D341Med (cell line): ENCODE measurements at regions not wholly inside any gene's neighbourhood (a gene's known extent, or its start where the extent isn't known, plus 50 kb on each side); places are given as distances from the start of the nearest gene placed in this dataset.

ENCODE experiments used
- DNase-seq: peaks from one replicate; pipeline ENCODE4 v3.0.0; 2012; ENCODE audit warnings: low spot score

DNA sequence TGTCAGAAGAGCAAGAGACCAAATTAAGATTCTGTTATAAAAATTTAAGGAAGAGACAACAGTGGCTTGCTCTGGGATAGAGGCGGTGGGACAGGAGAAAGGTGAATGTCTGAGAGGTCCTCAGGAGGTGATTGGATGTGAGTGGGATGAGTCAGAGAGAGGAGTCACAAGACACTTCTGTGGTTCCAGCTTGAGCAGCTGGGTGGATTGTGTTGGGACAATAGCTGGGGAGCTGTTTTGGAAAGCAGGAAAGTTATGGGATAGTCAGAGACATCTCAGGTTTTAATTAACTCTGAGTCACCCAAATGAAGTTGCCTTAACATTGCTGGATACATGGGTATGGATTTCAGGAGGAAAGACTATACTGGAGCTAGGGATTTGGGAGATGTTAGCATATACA, 218.0 kb upstream of the TRIB2 start:
- no peak for DNase-seq

DNA sequence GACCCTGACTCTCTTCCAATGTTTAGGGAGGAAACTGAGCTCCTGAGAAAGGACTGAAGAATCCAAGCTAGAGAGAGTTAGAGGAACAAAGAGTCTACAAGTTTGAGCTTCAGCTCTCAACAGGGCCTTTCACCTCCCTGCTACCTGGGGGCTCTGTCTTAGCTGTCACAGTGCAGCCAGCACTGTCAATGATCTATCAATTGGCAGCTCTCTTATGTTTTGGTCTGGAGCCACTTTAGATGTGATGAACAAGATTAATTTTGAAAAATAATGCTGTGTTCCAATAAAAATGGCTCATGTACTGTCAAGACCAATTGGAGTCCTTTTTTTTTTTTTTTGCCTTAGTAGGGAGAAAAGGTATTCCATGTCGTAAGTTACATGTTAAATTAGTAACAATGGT, 215.8 kb upstream of the TRIB2 start:
- no peak for DNase-seq

DNA sequence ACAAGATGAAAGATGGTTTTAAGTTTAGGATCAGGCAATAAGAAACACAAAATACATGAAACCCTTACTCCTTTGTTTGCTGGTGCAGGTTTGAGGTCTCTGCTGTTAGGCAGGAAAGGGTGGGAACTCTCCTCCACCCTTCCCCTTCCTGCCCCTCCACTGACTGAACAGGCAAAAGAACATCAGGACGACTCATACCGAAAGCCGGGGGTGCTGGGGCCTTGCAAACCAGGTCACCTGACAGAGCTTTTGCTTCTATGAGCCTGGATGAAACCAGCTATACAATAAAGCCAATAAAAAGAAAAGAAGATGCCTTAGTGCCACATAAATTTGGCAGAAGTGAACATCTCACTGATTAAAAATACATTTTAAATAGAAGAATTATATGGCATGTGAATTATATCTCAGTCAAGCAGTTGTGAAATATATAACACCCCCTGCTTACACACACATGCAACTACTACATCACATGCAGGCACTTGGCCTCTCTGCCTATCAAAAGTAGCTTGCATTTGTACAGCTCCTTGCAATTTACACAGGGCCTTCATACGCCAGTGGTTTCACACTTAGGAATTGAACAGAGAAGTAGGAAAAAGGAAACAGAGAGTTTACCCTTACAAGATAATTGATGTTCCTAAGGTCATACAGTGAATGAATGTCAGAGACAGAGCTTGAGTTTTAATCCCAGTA, 215.1 kb upstream of the TRIB2 start:
- no peak for DNase-seq

DNA sequence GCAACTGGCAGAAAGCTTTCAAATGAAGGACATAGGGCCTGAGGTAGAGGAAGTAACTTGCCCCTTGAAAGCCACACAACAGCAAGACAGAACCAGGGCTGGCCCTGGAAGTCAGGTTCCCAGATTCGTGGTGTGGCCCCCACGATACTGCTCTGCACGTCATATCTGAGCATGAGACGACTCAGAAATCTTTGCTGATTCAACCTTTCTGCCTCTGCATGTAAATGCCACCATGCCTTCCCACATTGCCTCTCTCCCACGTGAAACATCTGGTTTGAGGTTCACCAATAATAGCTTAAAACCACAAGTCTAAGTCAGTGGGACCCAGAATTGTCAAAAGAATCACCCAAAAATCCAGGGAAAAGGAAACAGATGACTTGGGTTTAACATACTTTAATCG, 214.0 kb upstream of the TRIB2 start:
- DNase-seq = no peak

GRCh38 chr2:12504443-12504842, 212.3 kb upstream of the TRIB2 start:
- no peak for DNase-seq

GRCh38 chr2:12506846-12507245, 209.9 kb upstream of the TRIB2 start:
- DNase-seq = no peak

- no peak for DNase-seq
Observed at GRCh38 chr2:12507295-12507694, 209.4 kb upstream of the TRIB2 start.

GRCh38 chr2:12510070-12510469, 206.7 kb upstream of the TRIB2 start:
- no peak for DNase-seq

DNA sequence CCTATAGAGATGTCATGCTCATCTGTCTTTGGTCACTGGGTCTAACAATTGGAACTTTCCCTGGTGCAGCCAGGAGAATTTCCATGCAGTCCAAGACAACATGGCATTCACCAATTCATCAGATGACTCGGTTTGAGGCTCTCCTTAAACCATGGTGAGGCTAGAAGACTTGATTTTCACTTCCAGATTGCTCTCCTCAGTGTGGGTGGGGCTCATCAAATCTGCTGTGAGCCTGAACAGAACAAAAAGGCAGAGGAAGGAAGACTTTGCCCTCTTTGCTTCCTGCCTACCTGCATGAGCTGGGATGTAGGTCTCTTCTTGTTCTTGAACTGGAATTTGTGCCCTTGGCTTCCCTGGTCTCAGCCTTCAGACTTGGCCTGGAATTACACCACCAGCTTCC, 203.4 kb upstream of the TRIB2 start:
- no peak for DNase-seq

- DNase-seq = no peak
Observed at GRCh38 chr2:12514168-12514567, 202.6 kb upstream of the TRIB2 start.

DNA sequence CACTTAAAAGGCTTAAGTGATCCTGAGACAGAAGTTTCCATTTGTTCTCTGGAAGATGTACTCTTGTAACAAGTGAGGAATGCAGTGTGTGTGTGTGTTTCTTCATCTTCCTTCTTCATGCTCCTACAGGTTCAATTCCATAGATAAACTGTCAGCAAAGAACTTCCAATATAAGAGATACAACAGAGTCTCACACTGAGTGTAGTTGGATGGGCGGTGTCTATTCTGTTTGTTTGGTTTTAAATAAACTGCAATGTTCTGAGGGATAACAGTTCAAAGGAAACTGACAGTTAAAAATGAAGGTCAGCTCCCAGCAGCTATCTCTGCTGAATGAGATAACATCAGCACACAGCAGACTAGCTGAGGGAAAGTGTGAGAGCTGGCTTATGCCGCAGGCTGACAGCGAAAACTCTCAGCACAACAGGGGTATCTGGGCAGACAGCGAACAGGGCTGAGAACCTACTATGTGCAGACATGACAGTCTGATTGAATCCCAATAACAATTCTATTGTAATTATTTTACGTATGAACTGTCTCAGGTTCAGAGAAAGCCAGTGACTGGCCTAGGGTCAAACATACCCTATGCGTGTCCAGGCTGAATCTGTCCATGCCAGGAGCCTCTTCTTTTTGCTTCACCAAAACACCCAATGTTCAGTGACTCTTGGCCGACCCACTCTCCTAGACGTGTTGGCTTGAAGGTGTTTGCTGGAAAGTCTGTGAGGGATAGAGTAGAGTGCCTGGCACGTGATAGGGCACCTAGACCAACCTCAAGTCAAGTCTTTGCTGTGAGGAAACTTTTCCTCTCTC, 201.9 kb upstream of the TRIB2 start:
- no peak for DNase-seq

GRCh38 chr2:12515871-12516270, 200.9 kb upstream of the TRIB2 start:
- no peak for DNase-seq

DNA sequence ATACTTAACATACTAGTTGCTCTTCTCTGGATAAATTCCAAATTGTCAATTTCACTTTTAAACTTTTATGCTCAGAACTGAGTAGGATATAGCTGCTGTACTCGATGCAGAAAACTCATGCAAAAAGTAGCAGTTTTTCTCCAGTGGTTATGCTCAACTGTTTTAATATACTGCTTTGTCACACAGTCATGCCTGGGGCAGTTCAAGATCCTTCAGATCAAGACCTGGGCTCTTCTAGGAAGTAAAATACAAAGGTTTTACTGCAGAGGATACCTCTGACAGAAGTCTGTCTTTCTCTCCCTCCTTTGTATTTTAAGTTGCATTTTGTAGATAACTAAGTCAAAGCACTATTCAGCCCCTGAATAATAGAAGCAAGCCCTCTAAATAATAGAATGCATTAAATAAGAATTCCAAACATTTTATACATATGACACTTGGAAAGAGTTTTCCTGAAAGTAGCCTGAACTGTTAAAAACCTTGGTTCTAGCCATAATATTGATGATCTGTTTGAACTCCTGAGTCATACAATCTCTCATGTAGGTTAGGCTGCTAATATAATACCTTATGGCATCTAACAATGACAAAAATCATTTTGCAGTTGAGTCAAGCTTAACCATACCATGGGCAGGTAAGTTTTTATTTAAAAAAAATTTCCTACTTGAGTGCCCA, 183.3 kb upstream of the TRIB2 start:
- no peak for DNase-seq

DNA sequence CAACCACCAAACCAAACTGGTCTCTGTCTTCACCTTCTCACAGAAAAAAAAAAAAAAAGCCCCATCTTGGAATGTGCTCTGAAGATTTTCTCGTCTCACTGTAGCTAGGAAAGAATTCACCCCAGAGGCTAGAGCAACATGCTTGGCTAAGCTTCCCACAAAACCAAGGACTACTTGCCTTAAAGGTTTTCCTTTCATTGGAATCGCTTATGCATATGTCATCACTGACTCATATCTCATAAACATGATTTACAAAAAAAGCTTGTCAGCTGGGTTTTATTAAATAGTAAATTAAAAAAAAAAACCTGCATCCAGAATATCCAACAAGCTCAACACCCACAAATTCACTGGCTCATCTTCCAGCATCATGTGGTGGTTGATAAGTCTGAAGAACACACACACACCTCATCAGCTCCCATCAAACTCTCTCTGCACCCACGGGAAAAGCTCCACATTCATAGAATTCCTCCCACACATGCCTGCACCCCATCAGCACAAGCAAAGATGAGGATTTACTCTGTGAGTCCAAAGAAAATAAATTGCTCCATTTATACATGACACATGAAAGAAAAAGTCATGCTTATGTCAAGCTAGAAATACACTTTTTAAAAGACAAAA, 182.0 kb upstream of the TRIB2 start:
- DNase-seq = no peak

DNA sequence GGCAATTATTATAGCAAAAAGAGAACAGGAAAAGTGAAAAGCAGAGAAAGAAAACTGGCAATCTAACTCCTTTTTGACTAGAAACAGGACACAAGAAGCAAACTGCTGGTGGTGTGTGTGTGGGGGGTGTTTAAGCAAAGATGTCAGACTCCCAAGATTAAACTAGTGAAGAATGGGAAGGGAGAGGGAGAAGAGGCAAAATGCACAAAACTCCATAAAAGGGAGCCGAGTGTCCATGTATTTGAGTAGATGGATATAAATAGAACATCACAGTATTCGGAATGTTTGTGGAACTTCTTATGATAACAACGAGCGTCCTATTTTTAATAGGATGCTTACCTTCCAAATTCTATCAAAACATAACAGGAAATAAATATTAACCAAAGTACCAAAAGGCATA, 179.8 kb upstream of the TRIB2 start:
- DNase-seq = no peak

DNA sequence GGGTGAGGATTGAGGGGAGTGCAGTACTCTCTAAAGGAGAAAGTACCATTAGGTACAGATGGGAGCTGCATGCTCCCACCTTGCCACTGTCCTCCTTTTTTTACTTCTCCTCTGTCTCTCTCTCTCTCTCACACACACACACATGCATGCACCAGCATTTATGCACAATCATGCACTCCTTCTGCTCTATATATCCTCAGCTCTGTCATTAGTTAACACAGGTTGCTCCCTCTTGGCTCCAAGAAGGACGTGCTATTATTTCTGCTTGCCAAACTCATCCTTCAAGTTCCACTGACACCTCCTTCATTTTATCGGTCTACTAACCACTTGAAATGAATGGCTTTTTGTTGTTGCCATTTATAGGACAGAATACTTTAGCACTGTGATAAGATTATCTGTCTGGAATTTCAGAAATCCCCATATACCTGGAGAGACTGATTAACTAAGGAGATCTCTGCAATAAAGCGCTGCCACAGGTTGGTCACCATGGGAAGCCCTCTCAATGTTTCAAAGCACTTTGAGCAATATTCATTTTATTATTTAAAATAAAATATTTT, 178.5 kb upstream of the TRIB2 start:
- DNase-seq = no peak

GRCh38 chr2:12539336-12539735, 177.4 kb upstream of the TRIB2 start:
- DNase-seq = no peak

DNA sequence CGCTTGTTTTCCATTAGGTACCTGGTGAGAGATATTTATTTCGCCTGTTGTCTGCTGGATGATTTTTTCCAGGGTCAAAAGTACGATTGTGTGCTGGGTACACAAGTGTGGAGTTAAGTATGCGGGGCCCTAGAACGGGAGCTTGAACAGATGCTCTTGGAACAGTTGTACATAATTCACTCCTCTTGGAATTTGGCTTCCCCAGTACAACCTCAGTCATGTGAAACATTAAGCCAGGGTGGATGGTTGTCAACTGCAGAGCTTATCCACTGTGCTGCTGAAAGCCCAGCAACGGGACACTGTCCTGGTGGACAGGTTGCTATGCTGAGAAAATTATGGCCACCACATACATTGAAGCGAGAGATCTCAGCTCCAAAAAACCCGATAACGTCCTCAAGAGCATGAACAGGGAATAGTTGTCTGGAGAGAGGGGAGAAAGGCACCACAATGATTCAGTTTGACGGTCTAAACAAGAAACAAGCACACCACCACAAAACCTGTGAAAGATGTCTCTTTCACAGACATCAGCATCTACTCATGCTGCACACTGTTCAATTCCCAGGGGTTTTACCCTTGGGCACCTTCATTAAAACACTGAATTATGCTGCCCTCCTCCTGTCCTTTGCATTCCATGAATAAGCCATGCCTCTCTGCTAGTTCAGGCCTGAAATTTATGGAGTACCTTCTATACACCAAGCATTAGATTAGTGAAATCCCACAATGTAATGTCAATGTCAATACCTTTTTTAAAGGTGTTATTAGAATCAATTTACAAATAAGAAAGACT, 176.8 kb upstream of the TRIB2 start:
- no peak for DNase-seq

GRCh38 chr2:12543076-12543977, 173.4 kb upstream of the TRIB2 start:
- no peak for DNase-seq

- no peak for DNase-seq
Observed at GRCh38 chr2:12543978-12544558, 172.7 kb upstream of the TRIB2 start.
